HG02759 (cell line): ENCODE measurements at regions not wholly inside any gene's neighbourhood (a gene's known extent, or its start where the extent isn't known, plus 50 kb on each side); places are given as distances from the start of the nearest gene placed in this dataset.

Experiments used
- ATAC-seq: cut with Tn5 transposase; IDR thresholded peaks from one replicate; pipeline ENCODE4 v1.9.1; 2021; ENCODE audit warnings: mild to moderate bottlenecking, moderate library complexity; ENCODE audit not compliant: unreplicated experiment

DNA sequence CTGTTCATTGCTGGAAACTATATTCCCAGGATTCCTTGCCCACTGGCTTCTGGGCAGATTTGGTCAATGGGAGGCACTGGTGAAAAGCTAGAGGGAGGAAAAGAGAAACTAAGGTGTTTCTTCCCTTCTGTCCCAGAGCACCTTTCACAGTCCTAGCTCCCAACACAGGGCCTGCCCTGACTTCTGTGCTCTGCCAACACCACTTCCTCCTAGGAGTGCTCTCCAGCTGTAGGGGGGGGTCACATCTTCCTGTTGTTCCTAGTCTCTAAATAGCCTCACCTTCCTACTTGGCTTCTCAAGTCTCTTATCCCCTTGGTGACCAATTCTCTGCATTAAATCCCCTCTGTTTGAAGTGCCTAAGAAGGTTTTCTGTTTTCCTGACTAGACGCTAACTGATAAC lies 115.4 kb downstream of the ADRB2 start:
- no peak for ATAC-seq

DNA sequence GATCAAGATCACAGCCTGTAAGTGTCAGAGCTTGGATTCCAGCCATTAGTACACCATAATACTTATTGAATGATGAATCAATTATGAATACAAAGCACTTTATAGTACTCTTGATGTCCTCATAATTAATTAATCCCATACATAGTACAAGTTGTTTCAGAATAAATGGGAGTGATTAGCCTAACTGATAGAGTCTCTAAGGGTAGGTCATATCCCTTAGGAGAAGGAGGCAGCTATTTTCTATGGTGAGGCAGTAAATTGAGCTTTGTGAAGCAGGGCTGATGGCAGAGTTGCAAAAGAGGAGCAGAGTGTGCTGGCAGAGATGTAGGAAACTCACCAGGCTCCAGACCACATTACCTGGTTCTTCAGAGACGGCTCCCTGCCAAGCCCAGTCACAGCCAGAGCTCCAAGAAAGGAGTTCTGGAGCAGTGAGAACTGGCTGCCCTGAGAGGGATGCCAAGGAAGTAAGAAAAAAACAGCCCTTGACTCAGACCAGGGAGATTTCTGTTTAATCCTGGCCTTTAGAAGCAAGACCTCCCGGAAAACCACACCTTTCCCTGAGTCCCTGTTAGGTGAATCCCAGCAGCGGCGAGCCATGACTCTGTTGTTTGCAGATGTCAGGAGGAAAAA lies 112.9 kb downstream of the SH3TC2 start:
- ATAC-seq = no peak

DNA sequence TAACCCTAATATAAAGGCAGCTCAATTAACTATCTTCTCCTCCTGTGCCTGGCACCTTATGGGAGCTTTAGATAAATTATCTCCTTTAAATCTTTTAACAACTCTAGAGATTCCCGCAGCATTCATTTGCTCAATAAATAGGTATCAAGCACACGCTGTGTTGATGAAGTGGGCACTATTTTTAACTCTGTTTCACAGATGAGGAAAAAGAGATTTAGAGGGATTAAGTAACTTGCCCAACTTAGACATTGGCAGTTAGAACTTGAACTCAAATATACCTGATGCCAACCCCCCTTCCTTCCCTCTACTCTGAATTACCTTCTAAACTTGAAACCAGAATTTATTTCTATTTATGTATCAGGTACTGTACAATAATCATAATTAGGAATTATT lies 112.4 kb downstream of the SH3TC2 start:
- ATAC-seq = no peak

DNA sequence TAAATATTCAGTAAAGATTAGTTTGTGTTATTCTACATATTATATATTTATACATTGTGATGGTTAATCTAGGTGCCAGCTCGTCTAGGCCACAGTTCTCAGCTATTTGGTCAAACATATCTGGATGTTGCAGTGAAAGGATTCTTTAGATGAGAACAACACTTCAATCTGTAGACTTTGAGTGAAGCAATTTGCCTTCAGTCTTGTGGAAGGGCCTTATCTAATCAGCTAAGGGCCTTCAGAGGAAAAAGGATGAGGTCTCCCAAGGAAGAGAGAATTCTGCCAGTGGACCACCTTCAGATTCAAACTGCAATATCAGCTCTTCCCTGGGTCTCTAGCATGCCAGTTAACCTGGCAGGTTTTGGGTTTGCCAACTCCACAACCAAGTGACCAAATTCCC lies 112.0 kb downstream of the SH3TC2 start:
- ATAC-seq = no peak

DNA sequence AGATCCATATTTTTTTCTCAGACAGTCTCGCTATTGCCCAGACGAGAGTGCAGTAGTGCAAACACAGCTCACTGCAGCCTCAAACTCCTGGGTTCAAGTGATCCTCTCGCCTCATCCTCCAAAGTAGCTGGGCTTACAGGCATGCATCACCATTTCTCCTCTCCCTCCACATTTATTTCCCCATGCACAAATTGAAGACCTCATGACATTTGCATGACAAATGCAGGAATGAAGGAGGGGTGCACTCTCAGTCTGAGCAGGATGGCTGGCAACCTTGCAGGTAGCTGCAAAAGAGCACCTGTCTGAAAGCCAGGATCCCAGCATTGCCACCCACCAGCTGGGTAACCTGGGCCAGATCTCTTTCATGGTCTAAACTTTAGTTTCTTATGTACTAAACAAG lies 111.2 kb downstream of the SH3TC2 start:
- no peak for ATAC-seq

DNA sequence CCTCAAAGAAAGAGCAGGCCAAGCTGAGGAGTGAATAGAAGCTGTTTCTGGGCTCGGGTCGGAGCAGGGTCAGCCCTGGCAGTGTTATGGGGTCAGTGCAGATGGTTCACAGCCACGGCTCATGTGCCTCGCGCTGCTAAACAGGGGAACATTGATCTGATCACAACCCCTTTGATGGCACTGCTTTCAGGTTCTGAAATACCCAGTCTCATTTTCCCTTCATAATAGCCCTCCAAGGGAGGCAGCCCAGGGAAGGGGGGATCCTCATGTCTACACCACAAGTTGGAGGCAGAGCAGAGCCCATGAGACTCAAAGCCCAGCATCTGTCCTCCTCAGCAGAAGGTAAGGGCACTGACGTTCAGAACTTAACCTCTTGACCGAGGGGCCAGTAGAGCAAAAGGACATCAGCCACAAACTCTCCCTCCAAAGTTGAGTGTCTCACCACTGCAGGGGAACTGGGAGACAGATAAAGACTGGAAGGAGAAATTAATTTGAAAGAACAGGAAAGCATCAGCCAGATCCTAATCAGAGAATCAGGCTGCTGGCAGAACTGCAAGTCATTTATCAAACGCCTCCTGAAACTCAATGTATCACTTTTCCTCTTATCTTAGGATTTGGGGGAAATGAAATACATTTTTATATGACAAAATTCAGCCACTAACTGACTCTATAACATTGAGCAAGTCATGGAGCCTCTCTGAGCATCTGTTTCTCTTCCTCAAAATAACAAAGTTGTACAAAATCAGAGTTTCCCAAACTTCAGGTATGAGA lies 110.6 kb downstream of the SH3TC2 start:
- no peak for ATAC-seq

DNA sequence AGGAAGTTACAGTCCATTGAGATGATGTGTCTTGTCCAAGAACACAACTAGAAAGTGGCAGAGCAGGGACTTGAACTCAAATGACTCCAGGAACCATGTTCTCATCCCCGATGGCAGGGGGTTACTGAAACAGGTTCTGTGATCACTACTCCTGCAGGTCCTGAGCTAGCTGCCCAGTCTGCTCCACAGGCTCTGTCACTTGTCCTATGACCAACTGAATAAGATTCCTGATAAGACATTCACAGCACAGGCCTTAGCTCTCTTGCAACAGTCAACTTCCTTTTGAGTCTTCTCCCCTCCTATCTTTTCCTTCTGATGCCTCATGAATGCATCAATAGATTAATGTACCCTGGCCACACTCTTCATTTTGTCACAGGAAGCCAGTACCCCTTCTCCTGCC lies 109.2 kb downstream of the SH3TC2 start:
- ATAC-seq = no peak
